ENCODE measurements at regions not wholly inside any gene's neighbourhood (a gene's known extent, or its start where the extent isn't known, plus 50 kb on each side); places are given as distances from the start of the nearest gene placed in this dataset.
"Not testable (repeated sequence)": the region's sequence is repeated elsewhere in the genome, so short reads cannot be mapped to it uniquely, and the experiment has no call there.

- no peaks in the 10 kb centered on the region for H3K27me3 ChIP-seq
- intact Hi-C loops (cut with DNase I) = loop anchor here (10.0 kb wide), 1 partner anchor 318 kb away; no protein-coding TSS in a partner anchor
- TF ChIP-seq CTCF (IDR thresholded peaks at IDR 0.05) = no peak
- TF ChIP-seq POLR2A (IDR thresholded peaks at IDR 0.05) = no peak
- no peak overlapping the region for H3K27ac ChIP-seq
- H3K36me3 ChIP-seq = no peaks in the 10 kb centered on the region
- WGBS, 2 donors = 95 to 97% methylated on average over 9 of the region's 9 CpGs
- no peak for DNase-seq
- H3K9me3 ChIP-seq = no peaks in the 10 kb centered on the region
- H3K4me3 ChIP-seq (replicated peaks in 1 of 3) = no peak overlapping the region
- no peaks in the 10 kb centered on the region for H3K4me1 ChIP-seq
Measured at GRCh38 chr17:63086483-63087185, 120.6 kb downstream of the TANC2 start.

- H3K4me1 ChIP-seq; H3K27ac ChIP-seq; intact Hi-C loops (cut with DNase I); H3K36me3 ChIP-seq; H3K9me3 ChIP-seq; H3K4me3 ChIP-seq (replicated peaks in 1 of 3); DNase-seq; H3K27me3 ChIP-seq: not testable (repeated sequence)
- 98% methylated on average over 7 of the region's 7 CpGs for WGBS, 2 donors
Measured at GRCh38 chr17:63090358-63091114, 124.5 kb downstream of the TANC2 start.

- H3K36me3 ChIP-seq; intact Hi-C loops (cut with DNase I); H3K27me3 ChIP-seq; DNase-seq; H3K27ac ChIP-seq; H3K4me1 ChIP-seq; H3K4me3 ChIP-seq (replicated peaks in 1 of 3); H3K9me3 ChIP-seq: not testable (repeated sequence)
Measured at GRCh38 chr17:63091909-63092308, 125.9 kb downstream of the TANC2 start.

- intact Hi-C loops (cut with DNase I) = no loop called here
- no peak for TF ChIP-seq POLR2A (IDR thresholded peaks at IDR 0.05)
- TF ChIP-seq CTCF (IDR thresholded peaks at IDR 0.05) = no peak
- no peaks in the 10 kb centered on the region for H3K27me3 ChIP-seq
- no peak for DNase-seq
- no peaks in the 10 kb centered on the region for H3K36me3 ChIP-seq
- WGBS, 2 donors = 93 to 96% methylated on average over 3 of the region's 3 CpGs
- no peaks in the 10 kb centered on the region for H3K9me3 ChIP-seq
- H3K27ac ChIP-seq = no peak overlapping the region
- no peaks in the 10 kb centered on the region for H3K4me1 ChIP-seq
- H3K4me3 ChIP-seq (replicated peaks in 1 of 3) = no peak overlapping the region
Measured at GRCh38 chr17:63094631-63095030, 128.6 kb downstream of the TANC2 start.

GRCh38 chr17:63095459-63095858 is 129.4 kb downstream of the TANC2 start:
- Histone ChIP-seq H3K27me3 (no peaks in the 10 kb centered on the region), H3K9me3 (no peaks in the 10 kb centered on the region), H3K4me1 (no peaks in the 10 kb centered on the region), H3K27ac (no peak overlapping the region), H3K4me3 (replicated peaks in 1 of 3) (no peak overlapping the region), H3K36me3 (no peaks in the 10 kb centered on the region)
- intact Hi-C loops (cut with DNase I) = no loop called here
- WGBS, 2 donors = 97% methylated on average over 1 of the region's 1 CpG
- DNase-seq = no peak
- no peak for TF ChIP-seq CTCF (IDR thresholded peaks at IDR 0.05)
- no peak for TF ChIP-seq POLR2A (IDR thresholded peaks at IDR 0.05)

- Histone ChIP-seq H3K4me3 (replicated peaks in 1 of 3) (no peak overlapping the region), H3K4me1 (no peaks in the 10 kb centered on the region), H3K27ac (no peak overlapping the region), H3K27me3 (no peaks in the 10 kb centered on the region), H3K36me3 (no peaks in the 10 kb centered on the region), H3K9me3 (no peaks in the 10 kb centered on the region)
- intact Hi-C loops (cut with DNase I) = no loop called here
- WGBS, 2 donors = 92 to 96% methylated on average over 1 of the region's 1 CpG
- no peak for TF ChIP-seq POLR2A (IDR thresholded peaks at IDR 0.05)
- no peak for TF ChIP-seq CTCF (IDR thresholded peaks at IDR 0.05)
- DNase-seq = no peak
Measured at GRCh38 chr17:63095879-63096278, 129.8 kb downstream of the TANC2 start.

Measured in thyroid gland (tissue), 4 donors.